PC-3 (cell line): ENCODE measurements at regions not wholly inside any gene's neighbourhood (a gene's known extent, or its start where the extent isn't known, plus 50 kb on each side); places are given as distances from the start of the nearest gene placed in this dataset.

Experiments
- ATAC-seq: fragments of 200-7000 bp; cut with Tn5 transposase; 2 replicates; pipeline ENCODE4 v1.9.1; 2020; ENCODE audit warnings: mild to moderate bottlenecking, moderate library complexity
- BruUV-seq: library from RNA; stranded (reverse); fragments of 400-500 nt; replicated peaks from 2 replicates; lab custom pipeline; 2021; lab: Mats Ljungman, UMichigan
- CTCF ChIA-PET: fragments of 300-600 bp; sonication (Branson Sonifier 250); formaldehyde crosslinking; loops from one replicate; lab custom pipeline; 2022; ENCODE audit warnings: antibody characterized with exemption; lab: Charles Lee
- POLR2A ChIA-PET: fragments of 300-600 bp; sonication (Branson Sonifier 250); formaldehyde crosslinking; loops from one replicate; lab custom pipeline; 2022; ENCODE audit warnings: antibody characterized with exemption; ENCODE audit not compliant: unreplicated experiment; lab: Charles Lee
- DNase-seq: peaks from one replicate; pipeline ENCODE4 v3.0.0-alpha.2; 2015
- H2AFZ ChIP-seq: fragments of 300-600 bp; sonication (generic); 2 replicates; pipeline ENCODE4 v1.6.0; 2016; ENCODE audit warnings: antibody characterized with exemption, low read length
- H3F3A ChIP-seq: fragments of 300-600 bp; sonication (generic); one replicate; pipeline ENCODE4 v1.6.0; 2017; ENCODE audit warnings: antibody characterized with exemption, low read length, control low read depth, mild to moderate bottlenecking; ENCODE audit not compliant: unreplicated experiment
- H3K27ac ChIP-seq: fragments of 300-600 bp; sonication (generic); 2 replicates; pipeline ENCODE4 v1.5.1; 2016; ENCODE audit warnings: mild to moderate bottlenecking, low read length
- H3K27me3 ChIP-seq: fragments of 300-600 bp; sonication (generic); 2 replicates; pipeline ENCODE4 v1.6.1; 2016; ENCODE audit warnings: low read length, mixed read lengths
- H3K36me3 ChIP-seq: fragments of 300-600 bp; sonication (generic); 2 replicates; pipeline ENCODE4 v1.6.1; 2016; ENCODE audit warnings: low read depth, mixed run types, low read length, mixed read lengths
- H3K4me1 ChIP-seq: fragments of 300-600 bp; sonication (generic); 2 replicates; pipeline ENCODE4 v1.5.1; 2016; ENCODE audit warnings: low read length; ENCODE audit not compliant: insufficient read depth
- H3K4me2 ChIP-seq: fragments of 300-600 bp; sonication (generic); 2 replicates; pipeline ENCODE4 v1.6.0; 2016; ENCODE audit warnings: low read length
- H3K4me3 ChIP-seq: fragments of 300-600 bp; sonication (generic); 2 replicates; pipeline ENCODE4 v1.5.1; 2016; ENCODE audit warnings: mild to moderate bottlenecking, low read length, mixed read lengths
- H3K79me2 ChIP-seq: fragments of 300-600 bp; sonication (generic); 2 replicates; pipeline ENCODE4 v1.6.1; 2017; ENCODE audit warnings: low read length, mixed read lengths
- H3K9ac ChIP-seq: fragments of 300-600 bp; sonication (generic); 2 replicates; pipeline ENCODE4 v1.6.0; 2016; ENCODE audit warnings: mild to moderate bottlenecking, low read length
- H3K9me2 ChIP-seq: fragments of 300-600 bp; sonication (generic); replicated peaks from 2 replicates; pipeline ENCODE4 v1.6.1; 2016; ENCODE audit warnings: mixed run types, low read length, mixed read lengths
- H3K9me3 ChIP-seq: fragments of 300-600 bp; sonication (generic); 2 replicates; pipeline ENCODE4 v1.6.1; 2016; ENCODE audit warnings: low read length, mixed read lengths
- H4K20me1 ChIP-seq: fragments of 300-600 bp; sonication (generic); 2 replicates; pipeline ENCODE4 v1.6.1; 2016; ENCODE audit warnings: low read length, mixed read lengths
- EZH2 ChIP-seq: fragments of 300-600 bp; sonication (generic); IDR thresholded peaks from one replicate; pipeline ENCODE4 v1.6.1; 2017; ENCODE audit warnings: antibody characterized with exemption, mild to moderate bottlenecking, low read length; ENCODE audit not compliant: unreplicated experiment
- EZH2phosphoT487 ChIP-seq: fragments of 300-600 bp; sonication (generic); IDR thresholded peaks from 2 replicates; pipeline ENCODE4 v1.6.1; 2018; ENCODE audit warnings: mild to moderate bottlenecking, antibody characterized with exemption, low read length, borderline replicate concordance
- intact Hi-C: fragments of 100-400 bp; cut with micrococcal nuclease; formaldehyde crosslinking; loops from 2 replicates; pipeline ENCODE4 v1.9.0; 2023
- TF ChIP-seq, protein P1 (sequence below): fragments of 300-600 bp; sonication (generic); conservative IDR thresholded peaks from 2 replicates; pipeline ENCODE4 v1.5.1; 2017; ENCODE audit warnings: antibody characterized with exemption, low read depth, mild to moderate bottlenecking, low read length

- H3K36me3 ChIP-seq = no peaks in the 10 kb centered on the region
- H3K27me3 ChIP-seq = peaks cover 31% of the 10 kb centered on the region
- no peak for TF ChIP-seq EZH2
- TF ChIP-seq, protein P1, sequence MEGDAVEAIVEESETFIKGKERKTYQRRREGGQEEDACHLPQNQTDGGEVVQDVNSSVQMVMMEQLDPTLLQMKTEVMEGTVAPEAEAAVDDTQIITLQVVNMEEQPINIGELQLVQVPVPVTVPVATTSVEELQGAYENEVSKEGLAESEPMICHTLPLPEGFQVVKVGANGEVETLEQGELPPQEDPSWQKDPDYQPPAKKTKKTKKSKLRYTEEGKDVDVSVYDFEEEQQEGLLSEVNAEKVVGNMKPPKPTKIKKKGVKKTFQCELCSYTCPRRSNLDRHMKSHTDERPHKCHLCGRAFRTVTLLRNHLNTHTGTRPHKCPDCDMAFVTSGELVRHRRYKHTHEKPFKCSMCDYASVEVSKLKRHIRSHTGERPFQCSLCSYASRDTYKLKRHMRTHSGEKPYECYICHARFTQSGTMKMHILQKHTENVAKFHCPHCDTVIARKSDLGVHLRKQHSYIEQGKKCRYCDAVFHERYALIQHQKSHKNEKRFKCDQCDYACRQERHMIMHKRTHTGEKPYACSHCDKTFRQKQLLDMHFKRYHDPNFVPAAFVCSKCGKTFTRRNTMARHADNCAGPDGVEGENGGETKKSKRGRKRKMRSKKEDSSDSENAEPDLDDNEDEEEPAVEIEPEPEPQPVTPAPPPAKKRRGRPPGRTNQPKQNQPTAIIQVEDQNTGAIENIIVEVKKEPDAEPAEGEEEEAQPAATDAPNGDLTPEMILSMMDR = no peak
- TF ChIP-seq EZH2phosphoT487 = no peak
- no peaks in the 10 kb centered on the region for H4K20me1 ChIP-seq
- H3K27ac ChIP-seq = no peak overlapping the region
- no peaks in the 10 kb centered on the region for H3K79me2 ChIP-seq
- no peak overlapping the region for H3K4me3 ChIP-seq
- no peak overlapping the region for H3K9ac ChIP-seq
- H3F3A ChIP-seq = no peaks in the 10 kb centered on the region
- ATAC-seq = no peak
- ChIA-PET POLR2A (no interaction called here), CTCF (no interaction called here)
- H3K9me2 ChIP-seq = no peaks in the 10 kb centered on the region
- BruUV-seq = no TSS peak
- DNase-seq = no peak
- intact Hi-C loops = no loop called here
- H3K4me1 ChIP-seq = no peaks in the 10 kb centered on the region
- no peak overlapping the region for H3K4me2 ChIP-seq
- H3K9me3 ChIP-seq = no peaks in the 10 kb centered on the region
- no peak overlapping the region for H2AFZ ChIP-seq
Observed at GRCh38 chr5:16350816-16351215, 114.8 kb downstream of the ZNF622 start.

DNA sequence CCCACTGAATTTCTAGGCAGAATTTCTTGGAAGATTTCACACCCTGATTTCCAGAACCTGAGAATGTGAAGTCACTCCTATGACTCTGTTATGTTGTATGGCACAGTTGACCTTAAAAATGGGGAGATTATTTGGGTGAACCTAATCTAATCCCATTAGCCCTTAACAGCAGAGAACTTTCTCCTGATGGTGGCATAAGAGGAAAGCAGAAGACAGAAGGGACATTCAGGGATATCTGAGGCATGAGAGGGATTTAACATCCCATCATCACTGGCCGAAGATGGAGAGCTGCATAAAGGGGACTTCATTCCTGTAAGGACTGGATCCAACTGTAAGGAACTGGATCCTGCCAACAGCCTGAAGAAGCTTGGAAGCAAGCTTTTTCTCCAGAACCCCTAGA is 119.2 kb downstream of the ZNF622 start:
- Histone ChIP-seq H3K4me3 (no peak overlapping the region), H3K9ac (no peak overlapping the region), H3K4me2 (no peak overlapping the region), H3K27ac (no peak overlapping the region), H3K79me2 (no peaks in the 10 kb centered on the region), H4K20me1 (no peaks in the 10 kb centered on the region), H3F3A (no peaks in the 10 kb centered on the region), H3K36me3 (no peaks in the 10 kb centered on the region), H3K4me1 (no peaks in the 10 kb centered on the region), H3K27me3 (peaks cover 12% of the 10 kb centered on the region; the same call in 1 of the 2 replicates), H3K9me3 (no peaks in the 10 kb centered on the region), H3K9me2 (no peaks in the 10 kb centered on the region), H2AFZ (no peak overlapping the region)
- DNase-seq (no peak), ATAC-seq (no peak)
- CTCF ChIA-PET = no interaction called here
- intact Hi-C loops = no loop called here
- TF ChIP-seq, protein P1 = no peak
- TF ChIP-seq EZH2phosphoT487 (no peak), EZH2 (no peak)
- no TSS peak for BruUV-seq
- POLR2A ChIA-PET = no interaction called here

GRCh38 chr5:16345454-16345853 is 120.1 kb downstream of the ZNF622 start:
- Histone ChIP-seq H2AFZ (no peak overlapping the region), H4K20me1 (no peaks in the 10 kb centered on the region), H3K27me3 (peaks cover 12% of the 10 kb centered on the region; the same call in 1 of the 2 replicates), H3K36me3 (no peaks in the 10 kb centered on the region), H3F3A (no peaks in the 10 kb centered on the region), H3K9me2 (no peaks in the 10 kb centered on the region), H3K79me2 (no peaks in the 10 kb centered on the region), H3K9ac (no peak overlapping the region), H3K27ac (no peak overlapping the region), H3K4me1 (no peaks in the 10 kb centered on the region), H3K4me3 (no peak overlapping the region), H3K9me3 (no peaks in the 10 kb centered on the region), H3K4me2 (no peak overlapping the region)
- TF ChIP-seq, protein P1 = peak; percentile 47; the same call in 1 of the 2 replicates
- TF ChIP-seq EZH2phosphoT487 = no peak
- no peak for TF ChIP-seq EZH2
- ATAC-seq = no peak
- DNase-seq = peak; percentile 29
- intact Hi-C loops = no loop called here
- no TSS peak for BruUV-seq
- POLR2A ChIA-PET = no interaction called here
- CTCF ChIA-PET = no interaction called here
